ENCODE measurements at regions not wholly inside any gene's neighbourhood (a gene's known extent, or its start where the extent isn't known, plus 50 kb on each side); places are given as distances from the start of the nearest gene placed in this dataset.

GRCh38 chr5:148909040-148909439, 82.6 kb downstream of the ADRB2 start:
- H2BK120ac ChIP-seq (ENCODE audit: low read depth, low read length), result peak overlapping the region; percentile 86
- peaks cover 33% of the 10 kb centered on the region for H3K4me1 ChIP-seq (ENCODE audit: control insufficient read depth, insufficient read depth, low read length)
- peak overlapping the region; percentile 87 for H2BK20ac ChIP-seq (ENCODE audit: low read depth, low read length)
- peak overlapping the region; percentile 80 for H3K18ac ChIP-seq (ENCODE audit: low read depth, low read length)
- DNase-seq (peak; percentile 87), ATAC-seq (ENCODE audit: low read depth) (peak; percentile 9; the same call in 1 of the 2 replicates)
- H3K9me3 ChIP-seq (ENCODE audit: control insufficient read depth, insufficient read depth, low read length), result no peaks in the 10 kb centered on the region
- peaks cover 0 to 18% of the 10 kb centered on the region in 2 experiments; a peak in 1 of 4 replicates for H3K79me1 ChIP-seq (ENCODE audit: low read depth in 1 of 2, low read length in 2 of 2)
- peak overlapping the region; percentile 93 for H3K4ac ChIP-seq (ENCODE audit: low read depth, low read length)
- H4K8ac ChIP-seq (ENCODE audit: low read depth in 2 of 2, low read length in 2 of 2), result peak overlapping the region in 1 of 2 experiments; percentile 73; a peak in 1 of 4 replicates
- no peaks in the 10 kb centered on the region for H4K20me1 ChIP-seq (ENCODE audit: insufficient read depth, low read length)
- H2AK9ac ChIP-seq (replicated peaks; ENCODE audit: low read depth, low read length, poor library complexity), result no peak overlapping the region
- dilution Hi-C loops (cut with HindIII; ENCODE audit: low sequenced_read_pairs, unreplicated experiment), result no loop called here
- in situ Hi-C loops (cut with MboI; ENCODE audit: low sequenced_read_pairs), result no loop called here
- H3K4me3 ChIP-seq (ENCODE audit: insufficient read depth, low read depth, low read length), result no peak overlapping the region
- 0 out of 2 replicates have a peak overlapping the region, but pooled peaks have one; percentile 83 for H2AK5ac ChIP-seq (ENCODE audit: low read depth, low read length)
- H3K23ac ChIP-seq (ENCODE audit: low read depth, low read length), result peak overlapping the region; percentile 49; the same call in 1 of the 2 replicates
- H2BK15ac ChIP-seq (ENCODE audit: low read depth, low read length), result peak overlapping the region; percentile 87; the same call in 2 of the 3 replicates
- ChIA-PET CTCF (interaction anchor here (0.6 to 1.2 kb wide), 2 partner anchors 21 to 49 kb away, joined by 3 to 4 read pairs; no protein-coding TSS in a partner anchor), POLR2A (ENCODE audit: unreplicated experiment) (no interaction called here)
- H3K9me1 ChIP-seq (ENCODE audit: insufficient read depth, low read length), result peaks cover 39% of the 10 kb centered on the region
- no peak overlapping the region for H2AFZ ChIP-seq (replicated peaks; ENCODE audit: low read length, poor library complexity)
- no peak for TF ChIP-seq BHLHE40 (IDR thresholded peaks at IDR 0.05; ENCODE audit: low read depth, low read length)
- TF ChIP-seq POLR2A (IDR thresholded peaks at IDR 0.05; ENCODE audit: low read depth, low read length), result no peak
- no peak for TF ChIP-seq ELK1 (IDR thresholded peaks at IDR 0.05; ENCODE audit: borderline replicate concordance, low read depth, low read length)
- no peak for TF ChIP-seq RCOR1 (IDR thresholded peaks at IDR 0.05; ENCODE audit: insufficient replicate concordance, low read length)
- TF ChIP-seq SMC3 (IDR thresholded peaks at IDR 0.05; ENCODE audit: low read depth, low read length), result no peak
- TF ChIP-seq CTCF (conservative IDR thresholded peaks at IDR 0.05; ENCODE audit: low read depth, low read length), result no peak
- no peak for TF ChIP-seq MXI1 (IDR thresholded peaks at IDR 0.05; ENCODE audit: borderline replicate concordance, low read depth, low read length)
- no peak for TF ChIP-seq MAZ (IDR thresholded peaks at IDR 0.05; ENCODE audit: borderline replicate concordance, low read depth, low read length)
- no peak for TF ChIP-seq FOS (IDR thresholded peaks at IDR 0.05; ENCODE audit: low read depth, low read length)
- no peak for TF ChIP-seq NFE2L2 (IDR thresholded peaks at IDR 0.05; ENCODE audit: low read depth, low read length)
- TF ChIP-seq USF2 (IDR thresholded peaks at IDR 0.05; ENCODE audit: low read depth, low read length), result no peak; the same call in 1 of the 2 replicates
- TF ChIP-seq MAFK (IDR thresholded peaks at IDR 0.05; ENCODE audit: low read depth, low read length), result no peak
- TF ChIP-seq CHD1 (IDR thresholded peaks at IDR 0.05; ENCODE audit: low read depth, low read length), result no peak
- TF ChIP-seq RFX5 (IDR thresholded peaks at IDR 0.05; ENCODE audit: low read depth, low read length), result no peak
- intact Hi-C loops (cut with micrococcal nuclease), result no loop called here
- WGBS, 2 experiments (ENCODE audit: extremely low coverage in 2 of 2, insufficient read length in 1 of 2), result no CpG with 5 or more reads among the region's 4 CpGs
- H3K27me3 ChIP-seq (ENCODE audit: control insufficient read depth, insufficient read depth, low read length), result no peaks in the 10 kb centered on the region
- peak overlapping the region; percentile 71 for H2BK5ac ChIP-seq (ENCODE audit: low read depth, low read length, poor library complexity, severe bottlenecking)
- H4K91ac ChIP-seq (ENCODE audit: insufficient read depth, low read depth, low read length), result peak overlapping the region; percentile 78
- no peaks in the 10 kb centered on the region for H3K36me3 ChIP-seq (ENCODE audit: control insufficient read depth, insufficient read depth, low read length)
- H3K9ac ChIP-seq (ENCODE audit: low read depth, low read length), result no peak overlapping the region
- H3K27ac ChIP-seq (ENCODE audit: insufficient read depth, low read length), result peak overlapping the region; percentile 62
- H3K4me2 ChIP-seq (ENCODE audit: low read depth, low read length), result peak overlapping the region; percentile 60
- peak overlapping the region; percentile 82 for H3K14ac ChIP-seq (replicated peaks; ENCODE audit: low read depth, low read length)
- no peak overlapping the region for H3K56ac ChIP-seq (ENCODE audit: extremely low read depth, insufficient read depth, low read length)
- BruUV-seq (replicated peaks), result no TSS peak
- H4K5ac ChIP-seq (ENCODE audit: low read depth, low read length), result 0 out of 2 replicates have a peak overlapping the region, but pooled peaks have one; percentile 5

Measured in IMR-90 (cell line).